ENCODE measurements at regions not wholly inside any gene's neighbourhood (a gene's known extent, or its start where the extent isn't known, plus 50 kb on each side); places are given as distances from the start of the nearest gene placed in this dataset.

GRCh38 chr6:145090801-145091585 lies 644.3 kb downstream of the EPM2A start (continued):
- no peak for TF ChIP-seq ZBTB39 (CRISPR knock-in tag; IDR thresholded peaks at IDR 0.05)
- peak; percentile 89 for TF ChIP-seq MLX (CRISPR knock-in tag; IDR thresholded peaks at IDR 0.05)
- no peak for TF ChIP-seq NFAT5 (CRISPR knock-in tag; IDR thresholded peaks at IDR 0.05)
- 0 out of 2 replicates have a peak, but pooled peaks have one; percentile 38 for TF ChIP-seq SMYD3 (CRISPR knock-in tag; IDR thresholded peaks at IDR 0.05)
- TF ChIP-seq IKZF4 (CRISPR knock-in tag; IDR thresholded peaks at IDR 0.05; ENCODE audit: borderline replicate concordance, low read depth, not compliant biosample characterization): no peak
- TF ChIP-seq USF2 (IDR thresholded peaks at IDR 0.05; ENCODE audit: low read depth, low read length): no peak
- TF ChIP-seq USF2 (CRISPR knock-in tag; IDR thresholded peaks at IDR 0.05; ENCODE audit: borderline replicate concordance): no peak
- no peak for TF ChIP-seq ZNF770 (CRISPR knock-in tag; IDR thresholded peaks at IDR 0.05)
- 0 out of 2 replicates have a peak, but pooled peaks have one; percentile 28 for TF ChIP-seq ERF (CRISPR knock-in tag; IDR thresholded peaks at IDR 0.05)
- no peak for TF ChIP-seq PHF20 (CRISPR knock-in tag; IDR thresholded peaks at IDR 0.05)
- TF ChIP-seq ZNF574 (CRISPR knock-in tag; IDR thresholded peaks at IDR 0.05): peak; percentile 32; the same call in 1 of the 2 replicates

Data from HepG2 (cell line).